Gastroesophageal sphincter (tissue), 3 donors: ENCODE measurements at regions not wholly inside any gene's neighbourhood (a gene's known extent, or its start where the extent isn't known, plus 50 kb on each side); places are given as distances from the start of the nearest gene placed in this dataset.

ENCODE experiments used
- CTCF ChIP-seq, 4 experiments: fragments of 200-600 bp in 2 of 4; fragments of 450-650 bp in 2 of 4; sonication (generic) in 1 of 4; IDR thresholded peaks; one replicate each; pipeline ENCODE4 v1.5.1; 2017 to 2019; ENCODE audit warnings: antibody characterized with exemption in 4 of 4, mild to moderate bottlenecking in 2 of 4, moderate library complexity in 2 of 4
- EP300 ChIP-seq: sonication (generic); formaldehyde crosslinking; IDR thresholded peaks from one replicate; pipeline ENCODE4 v1.6.1; 2017; ENCODE audit warnings: antibody characterized with exemption, mild to moderate bottlenecking
- POLR2AphosphoS5 ChIP-seq: sonication (generic); formaldehyde crosslinking; IDR thresholded peaks from one replicate; pipeline ENCODE4 v1.6.1; 2017; ENCODE audit warnings: antibody characterized with exemption

- TF ChIP-seq POLR2AphosphoS5: no peak
- no peak for TF ChIP-seq CTCF (IDR thresholded peaks at IDR 0.05)
- no peak for TF ChIP-seq EP300
Observed at GRCh38 chr7:4338556-4338955, 343.5 kb upstream of the FOXK1 start.
